GM12864 (cell line): ENCODE measurements at regions not wholly inside any gene's neighbourhood (a gene's known extent, or its start where the extent isn't known, plus 50 kb on each side); places are given as distances from the start of the nearest gene placed in this dataset.
"Not testable (repeated sequence)": the region's sequence is repeated elsewhere in the genome, so short reads cannot be mapped to it uniquely, and the experiment has no call there.

Source experiments
- DNase-seq: peaks from one replicate; pipeline ENCODE4 v3.0.0-alpha.2; 2011; ENCODE audit warnings: low read depth
- H3K4me3 ChIP-seq: 2 replicates; pipeline ENCODE4 v1.5.1; 2011; ENCODE audit warnings: mild to moderate bottlenecking, low read depth, low read length, control low read depth
- CTCF ChIP-seq: IDR thresholded peaks from 2 replicates; pipeline ENCODE4 v1.5.1; 2011; ENCODE audit warnings: low read depth, mild to moderate bottlenecking, moderate library complexity, low read length, control low read depth, inconsistent platforms; ENCODE audit errors: missing control alignments

DNA sequence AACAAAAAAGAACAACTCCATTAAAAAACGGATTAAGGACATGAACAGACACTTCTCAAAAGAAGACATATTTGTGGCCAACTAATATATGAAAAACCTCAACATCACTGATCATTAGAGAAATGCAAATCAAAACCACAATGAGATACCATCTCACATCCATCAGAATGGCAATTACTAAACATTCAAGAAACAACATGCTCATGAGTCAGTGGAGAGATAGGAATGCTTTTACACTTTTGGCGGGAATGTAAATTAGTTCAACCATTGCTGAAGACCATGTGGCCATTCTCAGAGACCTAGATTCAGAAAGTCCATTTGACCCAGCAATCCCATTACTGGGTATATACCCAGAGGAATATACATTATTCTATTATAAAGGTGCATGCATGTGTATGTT is 1442.6 kb upstream of the B3GALT2 start:
- TF ChIP-seq CTCF: no peak
- no peak overlapping the region for H3K4me3 ChIP-seq
- DNase-seq: no peak

GRCh38 chr1:194624833-194625232 is 1438.4 kb upstream of the B3GALT2 start:
- DNase-seq: no peak
- TF ChIP-seq CTCF: no peak
- H3K4me3 ChIP-seq: no peak overlapping the region

DNA sequence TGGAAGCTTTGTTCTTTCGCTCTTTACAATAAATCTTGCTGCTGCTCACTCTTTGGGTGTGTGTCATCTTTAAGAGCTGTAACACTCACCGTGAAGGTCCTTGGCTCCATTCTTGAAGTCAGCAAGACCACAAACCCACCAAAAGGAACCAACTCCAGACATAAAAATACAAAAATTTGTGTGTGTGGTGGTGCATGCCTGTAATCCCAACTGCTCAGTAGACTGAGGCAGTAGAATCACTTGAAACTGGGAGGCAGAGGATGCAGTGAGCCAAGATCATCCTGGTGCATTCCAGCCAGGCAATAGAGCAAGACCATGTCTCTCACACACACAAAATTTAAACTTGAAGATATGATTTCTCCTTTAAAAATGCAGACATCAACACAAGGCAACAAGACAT is 1431.7 kb upstream of the B3GALT2 start:
- no peak for TF ChIP-seq CTCF
- no peak for DNase-seq
- no peak overlapping the region for H3K4me3 ChIP-seq

DNA sequence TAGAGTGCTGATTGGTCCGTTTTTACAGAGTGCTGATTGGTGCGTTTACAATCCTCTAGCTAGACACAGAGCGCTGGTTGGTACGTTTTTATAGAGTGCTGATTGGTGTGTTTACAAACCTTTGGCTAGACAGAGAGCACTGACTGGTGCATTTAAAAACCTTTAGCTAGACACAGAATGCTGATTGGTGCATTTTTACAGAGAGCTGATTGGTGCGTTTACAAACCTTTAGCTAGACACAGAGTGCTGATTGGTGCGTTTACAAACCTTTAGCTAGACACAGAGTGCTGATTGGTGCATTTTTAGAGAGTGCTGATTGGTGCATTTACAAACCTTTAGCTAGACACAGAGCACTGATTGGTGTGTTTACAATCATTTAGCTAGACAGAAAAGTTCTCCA is 1430.9 kb upstream of the B3GALT2 start:
- DNase-seq: not testable (repeated sequence)

DNA sequence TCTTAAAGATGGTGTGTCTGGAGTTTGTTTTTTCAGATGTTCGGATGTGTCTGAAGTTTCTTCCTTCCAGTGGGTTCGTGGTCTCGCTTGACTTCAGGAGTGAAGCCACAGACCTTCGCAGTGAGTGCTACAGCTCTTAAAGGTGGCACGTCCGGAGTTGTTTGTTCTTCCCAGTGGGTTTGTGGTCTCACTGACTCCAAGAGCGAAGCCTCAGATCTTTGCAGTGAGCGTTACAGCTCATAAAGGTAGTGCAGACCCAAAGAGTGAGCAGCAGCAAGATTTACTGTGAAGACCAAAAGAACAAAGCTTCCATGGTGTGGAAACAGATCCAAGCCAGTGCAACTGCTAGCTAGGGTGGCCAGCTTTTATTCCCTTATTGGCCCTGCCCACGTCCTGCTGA is 1430.4 kb upstream of the B3GALT2 start:
- H3K4me3 ChIP-seq: no peak overlapping the region
- DNase-seq: no peak
- TF ChIP-seq CTCF: no peak

More for the DNA sequence above, 1430.9 kb upstream of the B3GALT2 start:
- not testable (repeated sequence) for H3K4me3 ChIP-seq

GRCh38 chr1:194602184-194602583 is 1415.8 kb upstream of the B3GALT2 start:
- TF ChIP-seq CTCF: no peak
- DNase-seq: no peak
- H3K4me3 ChIP-seq: no peak overlapping the region

DNA sequence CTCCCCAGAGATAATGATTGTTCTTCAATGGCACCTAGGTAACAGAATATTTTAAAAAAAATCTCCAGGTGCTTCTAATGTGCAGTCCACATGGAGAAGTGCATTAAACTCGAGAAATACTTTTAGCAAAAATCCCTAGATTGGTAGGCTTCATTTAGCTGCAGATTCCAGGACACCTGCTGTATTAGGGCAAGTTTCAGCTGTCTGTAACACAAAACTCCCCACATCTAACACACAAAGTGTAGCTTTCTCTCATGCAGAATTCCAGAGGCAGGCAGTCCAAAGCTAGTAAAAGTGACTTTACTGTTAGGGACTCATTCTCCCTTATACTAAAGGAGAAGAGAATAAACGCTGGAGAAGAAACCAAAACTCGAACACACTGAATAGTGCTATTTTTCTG is 1414.3 kb upstream of the B3GALT2 start:
- H3K4me3 ChIP-seq: no peak overlapping the region
- no peak for TF ChIP-seq CTCF
- DNase-seq: no peak

- DNase-seq: no peak
- no peak for TF ChIP-seq CTCF
- no peak overlapping the region for H3K4me3 ChIP-seq
Observed at GRCh38 chr1:194598098-194598497, 1411.7 kb upstream of the B3GALT2 start.
